ENCODE measurements at regions not wholly inside any gene's neighbourhood (a gene's known extent, or its start where the extent isn't known, plus 50 kb on each side); places are given as distances from the start of the nearest gene placed in this dataset.
A peak's percentile ranks its signal among the peaks of the same experiment; 100 is the strongest.

GRCh38 chr22:46050451-46050845 lies 73.5 kb upstream of the WNT7B start:
- H3K27me3 ChIP-seq: no peaks in the 10 kb centered on the region
- 82 to 83% (median 82%) methylated on average over 7 of the region's 7 CpGs for WGBS, 3 donors

GRCh38 chr22:46050916-46051614 lies 74.1 kb upstream of the WNT7B start:
- TF ChIP-seq POLR2A (IDR thresholded peaks at IDR 0.05): no peak
- TF ChIP-seq EP300 (IDR thresholded peaks at IDR 0.05): no peak
- TF ChIP-seq, protein P1, sequence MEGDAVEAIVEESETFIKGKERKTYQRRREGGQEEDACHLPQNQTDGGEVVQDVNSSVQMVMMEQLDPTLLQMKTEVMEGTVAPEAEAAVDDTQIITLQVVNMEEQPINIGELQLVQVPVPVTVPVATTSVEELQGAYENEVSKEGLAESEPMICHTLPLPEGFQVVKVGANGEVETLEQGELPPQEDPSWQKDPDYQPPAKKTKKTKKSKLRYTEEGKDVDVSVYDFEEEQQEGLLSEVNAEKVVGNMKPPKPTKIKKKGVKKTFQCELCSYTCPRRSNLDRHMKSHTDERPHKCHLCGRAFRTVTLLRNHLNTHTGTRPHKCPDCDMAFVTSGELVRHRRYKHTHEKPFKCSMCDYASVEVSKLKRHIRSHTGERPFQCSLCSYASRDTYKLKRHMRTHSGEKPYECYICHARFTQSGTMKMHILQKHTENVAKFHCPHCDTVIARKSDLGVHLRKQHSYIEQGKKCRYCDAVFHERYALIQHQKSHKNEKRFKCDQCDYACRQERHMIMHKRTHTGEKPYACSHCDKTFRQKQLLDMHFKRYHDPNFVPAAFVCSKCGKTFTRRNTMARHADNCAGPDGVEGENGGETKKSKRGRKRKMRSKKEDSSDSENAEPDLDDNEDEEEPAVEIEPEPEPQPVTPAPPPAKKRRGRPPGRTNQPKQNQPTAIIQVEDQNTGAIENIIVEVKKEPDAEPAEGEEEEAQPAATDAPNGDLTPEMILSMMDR (IDR thresholded peaks at IDR 0.05): no peak
- peak in 4 of 5 donors; percentile 8 to 39 (median 29) for DNase-seq

More at GRCh38 chr22:46050451-46050845, 73.5 kb upstream of the WNT7B start:
- H3K36me3 ChIP-seq: no peaks in the 10 kb centered on the region
- peak overlapping the region; percentile 95 to 100 for H3K27ac ChIP-seq
- H3K4me1 ChIP-seq (ENCODE audit: insufficient read depth): peaks cover 38% of the 10 kb centered on the region
- no peaks in the 10 kb centered on the region for H3K9me3 ChIP-seq
- peak in 3 of 5 donors; percentile 12 to 25 (median 21) for DNase-seq
- no peak overlapping the region for H3K4me3 ChIP-seq
- no peak for TF ChIP-seq POLR2A (IDR thresholded peaks at IDR 0.05)
- TF ChIP-seq EP300 (IDR thresholded peaks at IDR 0.05): no peak
- TF ChIP-seq, protein P1 (IDR thresholded peaks at IDR 0.05): no peak
- intact Hi-C loops (cut with DNase I): no loop called here

GRCh38 chr22:46051646-46052045 lies 74.7 kb upstream of the WNT7B start:
- H3K27me3 ChIP-seq: no peaks in the 10 kb centered on the region
- H3K36me3 ChIP-seq: no peaks in the 10 kb centered on the region
- DNase-seq: peak in 3 of 5 donors; percentile 5 to 32 (median 23)
- intact Hi-C loops (cut with DNase I): no loop called here
- no peak overlapping the region for H3K4me3 ChIP-seq
- peaks cover 29% of the 10 kb centered on the region for H3K4me1 ChIP-seq (ENCODE audit: insufficient read depth)
- no peak for TF ChIP-seq EP300 (IDR thresholded peaks at IDR 0.05)
- TF ChIP-seq, protein P1 (IDR thresholded peaks at IDR 0.05): no peak
- TF ChIP-seq POLR2A (IDR thresholded peaks at IDR 0.05): no peak
- H3K27ac ChIP-seq: peak overlapping the region; percentile 95 to 100
- H3K9me3 ChIP-seq: no peaks in the 10 kb centered on the region
- 82 to 87% (median 84%) methylated on average over 8 of the region's 8 CpGs for WGBS, 3 donors

More at GRCh38 chr22:46050916-46051614, 74.1 kb upstream of the WNT7B start:
- H3K4me3 ChIP-seq: no peak overlapping the region
- H3K27ac ChIP-seq: peak overlapping the region; percentile 95 to 100
- H3K4me1 ChIP-seq (ENCODE audit: insufficient read depth): peaks cover 32% of the 10 kb centered on the region
- no peaks in the 10 kb centered on the region for H3K9me3 ChIP-seq
- no peaks in the 10 kb centered on the region for H3K27me3 ChIP-seq
- WGBS, 3 donors: 83 to 88% (median 85%) methylated on average over 11 of the region's 11 CpGs
- H3K36me3 ChIP-seq: no peaks in the 10 kb centered on the region
- intact Hi-C loops (cut with DNase I): no loop called here

GRCh38 chr22:46052331-46052771 lies 75.4 kb upstream of the WNT7B start:
- peak overlapping the region; percentile 95 to 100 for H3K27ac ChIP-seq
- H3K27me3 ChIP-seq: no peaks in the 10 kb centered on the region
- peak in 4 of 5 donors; percentile 48 to 67 (median 64) for DNase-seq
- H3K9me3 ChIP-seq: no peaks in the 10 kb centered on the region
- 1 to 16% (median 6%) methylated on average over 6 of the region's 6 CpGs for WGBS, 3 donors
- peak overlapping the region; percentile 87 for H3K4me3 ChIP-seq
- intact Hi-C loops (cut with DNase I): no loop called here
- no peaks in the 10 kb centered on the region for H3K36me3 ChIP-seq
- TF ChIP-seq EP300 (IDR thresholded peaks at IDR 0.05): no peak
- TF ChIP-seq, protein P1 (IDR thresholded peaks at IDR 0.05): no peak
- TF ChIP-seq POLR2A (IDR thresholded peaks at IDR 0.05): no peak
- peaks cover 25% of the 10 kb centered on the region for H3K4me1 ChIP-seq (ENCODE audit: insufficient read depth)

Measured in ovary (tissue), 7 donors.